H9 (cell line): ENCODE measurements at regions not wholly inside any gene's neighbourhood (a gene's known extent, or its start where the extent isn't known, plus 50 kb on each side); places are given as distances from the start of the nearest gene placed in this dataset.

Experiments
- DNase-seq: peaks from one replicate; pipeline ENCODE4 v3.0.0-alpha.2; 2017
- H2AFZ ChIP-seq: one replicate; pipeline ENCODE4 v1.6.1; 2013; ENCODE audit warnings: mild to moderate bottlenecking, low read length, control low read depth, moderate library complexity
- H2AK5ac ChIP-seq: 2 replicates; pipeline ENCODE4 v1.6.1; 2013; ENCODE audit warnings: low read length, control low read depth, mixed read lengths; ENCODE audit not compliant: insufficient read length
- H2BK120ac ChIP-seq: one replicate; pipeline ENCODE4 v1.6.1; 2013; ENCODE audit warnings: low read depth, mild to moderate bottlenecking, low read length, control low read depth, inconsistent platforms; ENCODE audit not compliant: poor library complexity, severe bottlenecking
- H2BK12ac ChIP-seq: 2 replicates; pipeline ENCODE4 v1.6.1; 2013; ENCODE audit warnings: low read length, control low read depth, mixed read lengths, low read depth; ENCODE audit not compliant: insufficient read length
- H2BK15ac ChIP-seq: 2 replicates; pipeline ENCODE4 v1.6.1; 2013; ENCODE audit warnings: low read depth, low read length, control low read depth
- H2BK20ac ChIP-seq: one replicate; pipeline ENCODE4 v1.6.1; 2013; ENCODE audit warnings: low read depth, mild to moderate bottlenecking, low read length, control low read depth, inconsistent platforms; ENCODE audit not compliant: poor library complexity, severe bottlenecking
- H2BK5ac ChIP-seq: 2 replicates; pipeline ENCODE4 v1.6.1; 2013; ENCODE audit warnings: low read length, control low read depth, mixed read lengths; ENCODE audit not compliant: insufficient read length
- H3K14ac ChIP-seq: 2 replicates; pipeline ENCODE4 v1.6.1; 2013; ENCODE audit warnings: low read length, control low read depth; ENCODE audit not compliant: insufficient read depth
- H3K18ac ChIP-seq: 2 replicates; pipeline ENCODE4 v1.6.1; 2013; ENCODE audit warnings: low read depth, mild to moderate bottlenecking, mixed read lengths, low read length, control low read depth; ENCODE audit not compliant: insufficient read length
- H3K23ac ChIP-seq: 2 replicates; pipeline ENCODE4 v1.6.1; 2013; ENCODE audit warnings: low read length, control low read depth, mixed read lengths, low read depth; ENCODE audit not compliant: insufficient read length
- H3K23me2 ChIP-seq: 2 replicates; pipeline ENCODE4 v1.6.1; 2013; ENCODE audit warnings: low read depth, mild to moderate bottlenecking, mixed read lengths, low read length, control low read depth; ENCODE audit not compliant: insufficient read length, poor library complexity, severe bottlenecking
- H3K27ac ChIP-seq: 2 replicates; pipeline ENCODE4 v1.5.1; 2013; ENCODE audit warnings: low read length, control low read depth, mixed read lengths, low read depth; ENCODE audit not compliant: insufficient read length
- H3K27me3 ChIP-seq: 2 replicates; pipeline ENCODE4 v1.6.1; 2013; ENCODE audit warnings: low read length, control low read depth, inconsistent platforms; ENCODE audit not compliant: insufficient read depth
- H3K4ac ChIP-seq: 2 replicates; pipeline ENCODE4 v1.6.1; 2013; ENCODE audit warnings: low read depth, mild to moderate bottlenecking, control low read depth, inconsistent platforms, low read length, moderate library complexity
- H3K4me1 ChIP-seq: 2 replicates; pipeline ENCODE4 v1.6.1; 2013; ENCODE audit warnings: low read length, control low read depth, inconsistent platforms; ENCODE audit not compliant: insufficient read depth
- H3K4me2 ChIP-seq: 2 replicates; pipeline ENCODE4 v1.6.1; 2013; ENCODE audit warnings: low read length, control low read depth, mixed read lengths; ENCODE audit not compliant: insufficient read length, insufficient read depth
- H3K56ac ChIP-seq: 2 replicates; pipeline ENCODE4 v1.6.1; 2013; ENCODE audit warnings: low read depth, mild to moderate bottlenecking, mixed read lengths, low read length, control low read depth; ENCODE audit not compliant: insufficient read length
- H3K79me1 ChIP-seq: 2 replicates; pipeline ENCODE4 v1.6.1; 2013; ENCODE audit warnings: low read depth, mild to moderate bottlenecking, moderate library complexity, low read length, control low read depth, inconsistent platforms; ENCODE audit not compliant: insufficient read depth, poor library complexity, severe bottlenecking
- H3K79me2 ChIP-seq: 2 replicates; pipeline ENCODE4 v1.6.1; 2013; ENCODE audit warnings: low read length, control low read depth, inconsistent platforms; ENCODE audit not compliant: insufficient read depth
- H3K9ac ChIP-seq: 2 replicates; pipeline ENCODE4 v1.6.1; 2013; ENCODE audit warnings: low read length, control low read depth, mixed read lengths; ENCODE audit not compliant: insufficient read length; ENCODE audit errors: extremely low read depth
- H3K9me3 ChIP-seq: one replicate; pipeline ENCODE4 v1.6.1; 2013; ENCODE audit warnings: low read depth, low read length, inconsistent platforms; ENCODE audit not compliant: control insufficient read depth
- H3T11ph ChIP-seq: one replicate; pipeline ENCODE4 v1.6.1; 2013; ENCODE audit warnings: mild to moderate bottlenecking, low read length, control low read depth, inconsistent platforms
- H4K20me1 ChIP-seq: one replicate; pipeline ENCODE4 v1.6.1; 2013; ENCODE audit not compliant: control insufficient read depth, insufficient read length, insufficient read depth
- H4K5ac ChIP-seq: 2 replicates; pipeline ENCODE4 v1.6.1; 2013; ENCODE audit warnings: low read depth, mild to moderate bottlenecking, mixed read lengths, low read length, control low read depth; ENCODE audit not compliant: insufficient read length
- H4K8ac ChIP-seq: replicated peaks from 2 replicates; pipeline ENCODE4 v1.6.1; 2013; ENCODE audit warnings: low read length, control low read depth, mixed read lengths, low read depth; ENCODE audit not compliant: insufficient read length
- H4K91ac ChIP-seq: 2 replicates; pipeline ENCODE4 v1.6.1; 2013; ENCODE audit warnings: low read depth, mild to moderate bottlenecking, moderate library complexity, mixed read lengths, low read length, control low read depth; ENCODE audit not compliant: insufficient read length
- H3K27ac Mint-ChIP-seq, 3 experiments: 2 replicates in 2 of 3; 3 replicates in 1 of 3; pipeline ENCODE4 v1.8.0; 2020 to 2021; ENCODE audit warnings: mixed read lengths in 3 of 3, mild to moderate bottlenecking in 1 of 3, moderate library complexity in 1 of 3
- H3K27me3 Mint-ChIP-seq: 2 replicates; pipeline ENCODE4 v1.8.0; 2021; ENCODE audit warnings: low read depth, mild to moderate bottlenecking, moderate library complexity, mixed read lengths
- H3K36me3 Mint-ChIP-seq, 3 experiments: 2 replicates in 2 of 3; 3 replicates in 1 of 3; pipeline ENCODE4 v1.8.0; 2020 to 2021; ENCODE audit warnings: low read depth in 3 of 3, mixed read lengths in 3 of 3; ENCODE audit not compliant: insufficient read depth in 1 of 3
- H3K4me1 Mint-ChIP-seq, 2 experiments: 2 replicates each; pipeline ENCODE4 v1.8.0; 2020; ENCODE audit warnings: mixed read lengths in 2 of 2
- H3K4me3 Mint-ChIP-seq, 2 experiments: 2 replicates in 1 of 2; 3 replicates in 1 of 2; pipeline ENCODE4 v1.8.0; 2020 to 2021; ENCODE audit warnings: mild to moderate bottlenecking in 2 of 2, mixed read lengths in 2 of 2, moderate library complexity in 1 of 2
- H3K9me3 Mint-ChIP-seq, 2 experiments: 2 replicates in 1 of 2; 3 replicates in 1 of 2; pipeline ENCODE4 v1.8.0; 2020; ENCODE audit warnings: mild to moderate bottlenecking in 2 of 2, mixed read lengths in 2 of 2, moderate library complexity in 1 of 2
- CTCF ChIP-seq: fragments of 200-600 bp; sonication (generic); conservative IDR thresholded peaks from 3 replicates; pipeline ENCODE4 v1.8.0; 2021; ENCODE audit warnings: antibody characterized with exemption, mild to moderate bottlenecking
- WGBS: extraction: QIAGEN DNeasy Blood & Tissue Kit; methylation state at CpG from one replicate; pipeline ENCODE4 v1.1.7; 2013; ENCODE audit warnings: missing lambda C conversion rate, low lambda C conversion rate, mixed read lengths; ENCODE audit not compliant: insufficient read length; ENCODE audit errors: extremely low coverage; 5-methylcytosine and 5-hydroxymethylcytosine counted together

GRCh38 chr1:2891923-2892448 is 90.5 kb upstream of the TTC34 start:
- H3K4me3 Mint-ChIP-seq, result no peak overlapping the region
- H3K36me3 Mint-ChIP-seq, result peaks cover 0 to 38% (median 5%) of the 10 kb centered on the region in 3 experiments; a peak in 5 of 7 replicates
- Histone ChIP-seq H4K20me1 (no peaks in the 10 kb centered on the region), H3K23me2 (no peaks in the 10 kb centered on the region), H2BK15ac (no peak overlapping the region), H3K27me3 (no peaks in the 10 kb centered on the region), H3K4me2 (no peak overlapping the region), H3K79me1 (no peaks in the 10 kb centered on the region), H2BK120ac (no peak overlapping the region), H3K14ac (no peak overlapping the region), H3K9me3 (peaks cover 78% of the 10 kb centered on the region), H3K23ac (no peak overlapping the region), H3T11ph (no peak overlapping the region), H3K9ac (no peak overlapping the region), H2BK20ac (no peak overlapping the region), H4K8ac (no peak overlapping the region), H2BK12ac (no peak overlapping the region), H3K56ac (no peak overlapping the region), H3K18ac (no peak overlapping the region), H3K79me2 (no peaks in the 10 kb centered on the region), H2AK5ac (no peak overlapping the region), H4K5ac (no peak overlapping the region), H2BK5ac (no peak overlapping the region), H4K91ac (no peak overlapping the region), H3K4me1 (no peaks in the 10 kb centered on the region), H3K4ac (no peak overlapping the region), H3K27ac (no peak overlapping the region), H2AFZ (no peak overlapping the region)
- no CpG with 5 or more reads among the region's 22 CpGs for WGBS
- no peak for DNase-seq
- H3K9me3 Mint-ChIP-seq, result peaks cover 15 to 70% of the 10 kb centered on the region in 2 experiments
- no peaks in the 10 kb centered on the region for H3K4me1 Mint-ChIP-seq
- H3K27me3 Mint-ChIP-seq, result peaks cover 2% of the 10 kb centered on the region; the same call in 1 of the 2 replicates
- no peak overlapping the region for H3K27ac Mint-ChIP-seq
- TF ChIP-seq CTCF, result no peak
